HL-60 (cell line): ENCODE measurements at regions not wholly inside any gene's neighbourhood (a gene's known extent, or its start where the extent isn't known, plus 50 kb on each side); places are given as distances from the start of the nearest gene placed in this dataset.

Experiments used
- POLR2AphosphoS5 ChIP-seq: IDR thresholded peaks from 2 replicates; pipeline ENCODE4 v1.6.1; 2012; ENCODE audit warnings: low read depth
- TF ChIP-seq, protein P1 (sequence below): IDR thresholded peaks from one replicate; pipeline ENCODE4 v1.5.1; 2011; ENCODE audit warnings: low read length, control low read depth, inconsistent platforms; ENCODE audit not compliant: insufficient read depth
- TF ChIP-seq, protein P2 (sequence below): IDR thresholded peaks from 2 replicates; pipeline ENCODE4 v1.6.1; 2012; ENCODE audit warnings: low read depth; ENCODE audit not compliant: insufficient replicate concordance

DNA sequence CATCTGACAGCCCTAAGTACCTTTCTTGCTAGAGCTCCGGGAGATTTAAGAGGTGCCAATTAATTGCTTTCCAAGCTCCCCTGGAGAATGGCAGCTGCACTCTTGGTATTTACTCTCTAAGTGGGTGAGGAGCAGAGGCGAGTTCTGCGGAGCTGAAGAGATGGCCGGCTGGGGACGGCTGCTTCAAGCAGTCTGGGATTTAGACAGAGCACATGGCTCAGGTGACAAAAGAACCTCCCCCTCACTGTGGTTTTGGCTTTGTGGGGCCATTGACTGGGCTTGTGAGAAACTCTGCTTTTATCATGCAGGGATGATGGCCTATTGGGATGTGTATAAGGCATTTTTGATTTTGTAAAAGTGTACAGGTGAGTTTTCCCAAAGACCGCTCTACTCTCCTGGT lies 239.3 kb upstream of the EEF2KMT start:
- TF ChIP-seq, protein P1, sequence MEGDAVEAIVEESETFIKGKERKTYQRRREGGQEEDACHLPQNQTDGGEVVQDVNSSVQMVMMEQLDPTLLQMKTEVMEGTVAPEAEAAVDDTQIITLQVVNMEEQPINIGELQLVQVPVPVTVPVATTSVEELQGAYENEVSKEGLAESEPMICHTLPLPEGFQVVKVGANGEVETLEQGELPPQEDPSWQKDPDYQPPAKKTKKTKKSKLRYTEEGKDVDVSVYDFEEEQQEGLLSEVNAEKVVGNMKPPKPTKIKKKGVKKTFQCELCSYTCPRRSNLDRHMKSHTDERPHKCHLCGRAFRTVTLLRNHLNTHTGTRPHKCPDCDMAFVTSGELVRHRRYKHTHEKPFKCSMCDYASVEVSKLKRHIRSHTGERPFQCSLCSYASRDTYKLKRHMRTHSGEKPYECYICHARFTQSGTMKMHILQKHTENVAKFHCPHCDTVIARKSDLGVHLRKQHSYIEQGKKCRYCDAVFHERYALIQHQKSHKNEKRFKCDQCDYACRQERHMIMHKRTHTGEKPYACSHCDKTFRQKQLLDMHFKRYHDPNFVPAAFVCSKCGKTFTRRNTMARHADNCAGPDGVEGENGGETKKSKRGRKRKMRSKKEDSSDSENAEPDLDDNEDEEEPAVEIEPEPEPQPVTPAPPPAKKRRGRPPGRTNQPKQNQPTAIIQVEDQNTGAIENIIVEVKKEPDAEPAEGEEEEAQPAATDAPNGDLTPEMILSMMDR = no peak
- TF ChIP-seq, protein P2, sequence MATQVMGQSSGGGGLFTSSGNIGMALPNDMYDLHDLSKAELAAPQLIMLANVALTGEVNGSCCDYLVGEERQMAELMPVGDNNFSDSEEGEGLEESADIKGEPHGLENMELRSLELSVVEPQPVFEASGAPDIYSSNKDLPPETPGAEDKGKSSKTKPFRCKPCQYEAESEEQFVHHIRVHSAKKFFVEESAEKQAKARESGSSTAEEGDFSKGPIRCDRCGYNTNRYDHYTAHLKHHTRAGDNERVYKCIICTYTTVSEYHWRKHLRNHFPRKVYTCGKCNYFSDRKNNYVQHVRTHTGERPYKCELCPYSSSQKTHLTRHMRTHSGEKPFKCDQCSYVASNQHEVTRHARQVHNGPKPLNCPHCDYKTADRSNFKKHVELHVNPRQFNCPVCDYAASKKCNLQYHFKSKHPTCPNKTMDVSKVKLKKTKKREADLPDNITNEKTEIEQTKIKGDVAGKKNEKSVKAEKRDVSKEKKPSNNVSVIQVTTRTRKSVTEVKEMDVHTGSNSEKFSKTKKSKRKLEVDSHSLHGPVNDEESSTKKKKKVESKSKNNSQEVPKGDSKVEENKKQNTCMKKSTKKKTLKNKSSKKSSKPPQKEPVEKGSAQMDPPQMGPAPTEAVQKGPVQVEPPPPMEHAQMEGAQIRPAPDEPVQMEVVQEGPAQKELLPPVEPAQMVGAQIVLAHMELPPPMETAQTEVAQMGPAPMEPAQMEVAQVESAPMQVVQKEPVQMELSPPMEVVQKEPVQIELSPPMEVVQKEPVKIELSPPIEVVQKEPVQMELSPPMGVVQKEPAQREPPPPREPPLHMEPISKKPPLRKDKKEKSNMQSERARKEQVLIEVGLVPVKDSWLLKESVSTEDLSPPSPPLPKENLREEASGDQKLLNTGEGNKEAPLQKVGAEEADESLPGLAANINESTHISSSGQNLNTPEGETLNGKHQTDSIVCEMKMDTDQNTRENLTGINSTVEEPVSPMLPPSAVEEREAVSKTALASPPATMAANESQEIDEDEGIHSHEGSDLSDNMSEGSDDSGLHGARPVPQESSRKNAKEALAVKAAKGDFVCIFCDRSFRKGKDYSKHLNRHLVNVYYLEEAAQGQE = no peak
- TF ChIP-seq POLR2AphosphoS5 = no peak
